ENCODE measurements at regions not wholly inside any gene's neighbourhood (a gene's known extent, or its start where the extent isn't known, plus 50 kb on each side); places are given as distances from the start of the nearest gene placed in this dataset.

DNA sequence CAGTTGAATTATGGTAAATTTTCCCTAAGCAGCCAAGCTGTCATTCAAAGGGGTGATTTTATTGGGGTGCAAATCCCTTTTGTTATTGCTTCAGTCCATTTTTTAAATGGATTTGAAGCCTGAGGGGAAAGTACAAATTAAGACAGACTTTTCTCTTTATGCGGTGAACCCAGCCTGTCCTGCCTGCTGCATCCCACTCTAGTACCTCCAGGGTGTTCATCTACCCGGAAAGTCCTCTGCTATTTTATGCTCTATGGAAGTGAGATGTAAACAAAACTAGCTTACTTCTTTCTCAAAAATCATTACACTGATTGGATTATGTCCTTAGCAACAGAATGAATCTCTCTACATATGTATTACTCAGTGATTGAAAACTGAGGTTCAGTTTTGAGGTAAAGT, 1088.9 kb upstream of the CITED2 start:
- Histone ChIP-seq H3K27ac (peak overlapping the region; percentile 63), H3K4me1 (peaks cover 23% of the 10 kb centered on the region), H3K4me3 (no peak overlapping the region), H3K27me3 (ENCODE audit: low read depth) (no peaks in the 10 kb centered on the region), H3K36me3 (no peaks in the 10 kb centered on the region), H3K9me3 (no peaks in the 10 kb centered on the region)
- TF ChIP-seq, protein P1, sequence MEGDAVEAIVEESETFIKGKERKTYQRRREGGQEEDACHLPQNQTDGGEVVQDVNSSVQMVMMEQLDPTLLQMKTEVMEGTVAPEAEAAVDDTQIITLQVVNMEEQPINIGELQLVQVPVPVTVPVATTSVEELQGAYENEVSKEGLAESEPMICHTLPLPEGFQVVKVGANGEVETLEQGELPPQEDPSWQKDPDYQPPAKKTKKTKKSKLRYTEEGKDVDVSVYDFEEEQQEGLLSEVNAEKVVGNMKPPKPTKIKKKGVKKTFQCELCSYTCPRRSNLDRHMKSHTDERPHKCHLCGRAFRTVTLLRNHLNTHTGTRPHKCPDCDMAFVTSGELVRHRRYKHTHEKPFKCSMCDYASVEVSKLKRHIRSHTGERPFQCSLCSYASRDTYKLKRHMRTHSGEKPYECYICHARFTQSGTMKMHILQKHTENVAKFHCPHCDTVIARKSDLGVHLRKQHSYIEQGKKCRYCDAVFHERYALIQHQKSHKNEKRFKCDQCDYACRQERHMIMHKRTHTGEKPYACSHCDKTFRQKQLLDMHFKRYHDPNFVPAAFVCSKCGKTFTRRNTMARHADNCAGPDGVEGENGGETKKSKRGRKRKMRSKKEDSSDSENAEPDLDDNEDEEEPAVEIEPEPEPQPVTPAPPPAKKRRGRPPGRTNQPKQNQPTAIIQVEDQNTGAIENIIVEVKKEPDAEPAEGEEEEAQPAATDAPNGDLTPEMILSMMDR (IDR thresholded peaks at IDR 0.05), result no peak
- ATAC-seq (peak in 1 of 2 donors; percentile 35), DNase-seq (no peak)
- intact Hi-C loops (cut with DNase I), result no loop called here

DNA sequence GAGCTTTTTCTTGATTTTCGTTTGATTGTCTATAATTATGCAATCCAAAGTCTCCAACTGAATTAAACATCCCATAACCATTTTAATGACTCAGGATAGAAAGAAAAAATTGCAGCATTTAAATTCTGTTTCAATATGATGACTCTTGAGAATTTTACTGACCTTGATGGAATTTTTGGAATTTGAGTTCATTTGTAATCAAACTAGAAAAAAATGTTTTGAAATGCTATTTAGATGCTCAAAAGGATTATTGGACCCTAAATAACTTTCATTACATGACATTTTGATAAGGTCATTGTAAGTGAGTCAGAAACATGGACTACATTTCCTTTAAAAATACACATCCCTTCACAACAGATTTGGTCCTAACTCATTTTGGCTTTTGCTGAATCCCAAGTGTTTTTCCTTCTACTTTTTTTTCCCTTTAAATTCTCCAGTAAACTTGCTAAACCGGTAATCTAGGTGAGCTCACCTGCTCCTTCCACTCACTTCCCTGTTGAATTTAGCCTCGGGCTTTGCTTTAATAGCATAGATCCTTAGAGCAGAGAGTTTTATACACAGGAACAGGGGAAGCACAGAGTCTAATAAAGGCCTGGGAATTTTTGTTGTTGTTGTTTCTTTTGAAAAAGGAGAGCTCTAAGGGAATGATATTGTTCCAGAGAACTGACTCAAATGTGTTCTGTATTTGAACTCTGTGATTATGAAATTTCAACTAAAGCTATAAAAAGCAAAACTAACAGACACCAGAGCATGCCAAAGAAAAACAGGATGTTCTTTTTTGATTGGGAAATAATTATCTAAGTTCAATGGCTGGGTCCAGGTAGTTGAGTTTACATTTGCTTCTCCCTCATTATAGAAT, 1088.2 kb upstream of the CITED2 start:
- Histone ChIP-seq H3K4me3 (no peak overlapping the region), H3K36me3 (no peaks in the 10 kb centered on the region), H3K27ac (peak overlapping the region; percentile 63), H3K4me1 (peaks cover 23% of the 10 kb centered on the region), H3K27me3 (ENCODE audit: low read depth) (no peaks in the 10 kb centered on the region), H3K9me3 (no peaks in the 10 kb centered on the region)
- peak; percentile 78 to 92 for ATAC-seq
- no peak for DNase-seq
- intact Hi-C loops (cut with DNase I), result no loop called here
- TF ChIP-seq, protein P1 (IDR thresholded peaks at IDR 0.05), result no peak

DNA sequence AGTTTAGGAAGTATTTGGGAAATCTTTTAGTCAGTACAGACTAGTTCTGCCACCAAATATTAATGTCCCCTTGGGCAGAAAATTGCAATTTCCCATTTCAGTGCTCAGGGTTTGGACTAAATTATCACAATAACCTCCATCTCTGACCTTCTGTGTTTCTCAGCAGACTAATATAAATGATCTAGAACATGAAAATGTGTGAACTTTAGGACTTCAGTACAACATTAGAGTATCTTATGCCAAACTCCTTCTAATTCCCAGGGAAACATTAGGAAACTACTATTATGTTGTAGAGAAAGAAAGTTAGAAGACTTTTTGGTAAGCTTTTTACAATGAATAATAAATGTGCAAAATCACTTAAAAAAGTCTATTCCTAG, 1087.6 kb upstream of the CITED2 start:
- Histone ChIP-seq H3K27ac (peak overlapping the region; percentile 63), H3K4me1 (peaks cover 23% of the 10 kb centered on the region), H3K4me3 (no peak overlapping the region), H3K27me3 (ENCODE audit: low read depth) (no peaks in the 10 kb centered on the region), H3K9me3 (no peaks in the 10 kb centered on the region), H3K36me3 (no peaks in the 10 kb centered on the region)
- DNase-seq (no peak), ATAC-seq (no peak)
- intact Hi-C loops (cut with DNase I), result no loop called here
- TF ChIP-seq, protein P1 (IDR thresholded peaks at IDR 0.05), result no peak

DNA sequence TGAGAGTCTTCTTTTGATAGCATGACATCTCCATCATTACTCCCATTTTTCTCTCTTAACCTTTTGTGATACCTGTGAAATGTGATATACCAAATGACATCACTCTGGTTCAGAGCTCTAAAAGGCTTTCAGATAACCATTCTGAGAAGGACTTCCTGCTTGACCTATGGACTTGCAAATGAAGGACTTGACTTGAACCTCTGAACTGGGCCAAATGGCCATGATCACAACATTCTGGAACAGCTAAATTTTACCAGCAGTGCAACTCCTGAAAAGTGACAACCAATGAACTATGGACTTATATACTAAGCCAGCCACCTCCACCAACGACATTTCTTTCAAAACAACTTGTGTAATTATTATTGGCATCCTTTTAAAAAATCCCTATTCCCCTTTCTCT, 1085.8 kb upstream of the CITED2 start:
- no peak for ATAC-seq
- no peaks in the 10 kb centered on the region for H3K36me3 ChIP-seq
- no peak overlapping the region for H3K27ac ChIP-seq
- H3K4me3 ChIP-seq, result no peak overlapping the region
- no peaks in the 10 kb centered on the region for H3K9me3 ChIP-seq
- peaks cover 23% of the 10 kb centered on the region for H3K4me1 ChIP-seq
- TF ChIP-seq, protein P1 (IDR thresholded peaks at IDR 0.05), result no peak
- intact Hi-C loops (cut with DNase I), result no loop called here
- H3K27me3 ChIP-seq (ENCODE audit: low read depth), result no peaks in the 10 kb centered on the region
- DNase-seq, result no peak

DNA sequence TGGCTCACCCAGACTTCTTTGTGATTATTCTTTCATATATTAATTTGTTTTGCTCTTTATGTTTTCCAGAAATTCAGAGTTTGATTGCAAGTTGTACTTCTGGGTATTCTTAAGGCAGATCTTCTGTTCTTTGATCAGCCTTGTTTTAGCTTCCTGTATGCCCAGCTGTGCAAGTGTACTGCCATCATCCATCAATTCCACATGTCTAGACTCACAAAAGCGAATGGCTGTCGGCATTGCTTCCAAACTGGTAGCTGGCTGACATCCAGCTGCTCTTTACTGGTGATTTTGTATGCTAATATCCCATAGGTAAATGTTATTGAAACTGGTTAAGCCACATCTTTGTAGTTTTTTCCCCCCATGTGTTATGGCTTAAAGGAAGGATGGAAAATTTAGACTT, 1084.8 kb upstream of the CITED2 start:
- no peak for ATAC-seq
- intact Hi-C loops (cut with DNase I), result no loop called here

More for the DNA sequence above, 1084.8 kb upstream of the CITED2 start:
- no peak overlapping the region for H3K27ac ChIP-seq
- DNase-seq, result no peak
- H3K4me1 ChIP-seq, result peaks cover 23% of the 10 kb centered on the region
- TF ChIP-seq, protein P1 (IDR thresholded peaks at IDR 0.05), result no peak
- no peaks in the 10 kb centered on the region for H3K27me3 ChIP-seq (ENCODE audit: low read depth)
- H3K36me3 ChIP-seq, result no peaks in the 10 kb centered on the region
- H3K4me3 ChIP-seq, result no peak overlapping the region
- H3K9me3 ChIP-seq, result no peaks in the 10 kb centered on the region

Measured in lower lobe of right lung (tissue), 2 donors.